GM10248 (cell line): ENCODE measurements at regions not wholly inside any gene's neighbourhood (a gene's known extent, or its start where the extent isn't known, plus 50 kb on each side); places are given as distances from the start of the nearest gene placed in this dataset.

Experiments
- CTCF ChIA-PET: fragments of 300-600 bp; sonication (Branson Sonifier 250); formaldehyde crosslinking; extraction: SDS; loops from one replicate; lab custom pipeline; 2021; ENCODE audit warnings: antibody characterized with exemption; lab: Yijun Ruan, JAX
- POLR2A ChIA-PET: fragments of 350-650 bp; sonication (Branson Sonifier 250); formaldehyde crosslinking; extraction: SDS; loops from one replicate; lab custom pipeline; 2020; ENCODE audit warnings: antibody characterized with exemption; lab: Yijun Ruan, JAX
- DNase-seq: peaks from one replicate; pipeline ENCODE4 v3.0.0; 2012; ENCODE audit errors: extremely low spot score
- TF ChIP-seq, protein P1 (sequence below): IDR thresholded peaks from 2 replicates; pipeline ENCODE4 v1.5.1; 2012; ENCODE audit warnings: mild to moderate bottlenecking, low read depth; ENCODE audit errors: extremely low read depth, missing control alignments, control extremely low read depth

DNA sequence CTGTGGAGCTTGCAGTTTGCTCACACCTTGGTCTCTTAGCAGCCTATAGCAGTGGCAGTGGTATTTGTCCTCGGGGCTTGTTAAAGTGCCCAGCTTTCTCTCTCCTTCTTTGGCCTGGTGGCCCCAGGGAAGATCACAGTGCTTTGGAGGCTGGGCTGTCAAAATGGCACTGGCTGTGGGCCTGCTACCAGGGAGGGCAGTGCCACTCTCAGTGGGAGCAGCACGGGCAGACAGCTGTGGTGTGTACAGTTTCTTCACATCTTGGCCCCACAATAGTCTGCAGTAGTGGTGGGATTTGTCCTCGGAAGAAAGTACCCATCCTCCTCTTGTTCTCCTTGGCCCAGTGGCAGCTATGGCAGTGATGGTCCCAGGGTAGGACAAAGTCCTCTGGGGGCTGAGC lies 164.4 kb upstream of the GORAB start:
- DNase-seq, result no peak
- POLR2A ChIA-PET, result no interaction called here
- CTCF ChIA-PET, result no interaction called here
- TF ChIP-seq, protein P1, sequence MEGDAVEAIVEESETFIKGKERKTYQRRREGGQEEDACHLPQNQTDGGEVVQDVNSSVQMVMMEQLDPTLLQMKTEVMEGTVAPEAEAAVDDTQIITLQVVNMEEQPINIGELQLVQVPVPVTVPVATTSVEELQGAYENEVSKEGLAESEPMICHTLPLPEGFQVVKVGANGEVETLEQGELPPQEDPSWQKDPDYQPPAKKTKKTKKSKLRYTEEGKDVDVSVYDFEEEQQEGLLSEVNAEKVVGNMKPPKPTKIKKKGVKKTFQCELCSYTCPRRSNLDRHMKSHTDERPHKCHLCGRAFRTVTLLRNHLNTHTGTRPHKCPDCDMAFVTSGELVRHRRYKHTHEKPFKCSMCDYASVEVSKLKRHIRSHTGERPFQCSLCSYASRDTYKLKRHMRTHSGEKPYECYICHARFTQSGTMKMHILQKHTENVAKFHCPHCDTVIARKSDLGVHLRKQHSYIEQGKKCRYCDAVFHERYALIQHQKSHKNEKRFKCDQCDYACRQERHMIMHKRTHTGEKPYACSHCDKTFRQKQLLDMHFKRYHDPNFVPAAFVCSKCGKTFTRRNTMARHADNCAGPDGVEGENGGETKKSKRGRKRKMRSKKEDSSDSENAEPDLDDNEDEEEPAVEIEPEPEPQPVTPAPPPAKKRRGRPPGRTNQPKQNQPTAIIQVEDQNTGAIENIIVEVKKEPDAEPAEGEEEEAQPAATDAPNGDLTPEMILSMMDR, result no peak

- no peak for DNase-seq
- TF ChIP-seq, protein P1, result no peak
- ChIA-PET POLR2A (no interaction called here), CTCF (no interaction called here)
Observed at GRCh38 chr1:170369000-170369399, 163.0 kb upstream of the GORAB start.

DNA sequence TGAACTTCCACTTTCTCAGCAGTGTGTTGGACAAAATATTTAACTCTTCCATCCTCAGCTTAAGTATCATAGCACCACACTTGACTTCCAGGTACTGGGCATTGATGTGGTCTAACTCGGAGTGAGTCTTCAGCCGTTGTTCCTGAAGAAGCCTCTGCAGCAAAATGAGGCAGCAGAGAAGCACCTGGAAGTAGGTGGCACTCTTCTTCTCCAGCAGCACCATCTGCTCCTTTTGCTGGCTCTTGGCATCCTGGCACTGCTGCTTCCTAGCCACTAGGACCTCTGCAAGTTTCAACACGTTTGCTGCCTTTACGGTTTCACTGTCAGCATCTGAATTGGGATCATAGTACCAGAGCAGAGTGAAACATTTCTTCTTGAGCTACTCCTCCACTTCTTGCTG lies 162.5 kb upstream of the GORAB start:
- no peak for DNase-seq
- CTCF ChIA-PET, result no interaction called here
- TF ChIP-seq, protein P1, result no peak
- POLR2A ChIA-PET, result no interaction called here

GRCh38 chr1:170370087-170370486 lies 161.9 kb upstream of the GORAB start:
- ChIA-PET POLR2A (no interaction called here), CTCF (no interaction called here)
- DNase-seq, result no peak
- TF ChIP-seq, protein P1, result no peak

- DNase-seq, result no peak
- POLR2A ChIA-PET, result no interaction called here
- CTCF ChIA-PET, result no interaction called here
- TF ChIP-seq, protein P1, result no peak
Observed at GRCh38 chr1:170375082-170375723, 156.8 kb upstream of the GORAB start.

GRCh38 chr1:170376801-170377385 lies 155.1 kb upstream of the GORAB start:
- ChIA-PET CTCF (no interaction called here), POLR2A (no interaction called here)
- DNase-seq, result no peak
- TF ChIP-seq, protein P1, result no peak
